HFFc6 (cell line): ENCODE measurements at regions not wholly inside any gene's neighbourhood (a gene's known extent, or its start where the extent isn't known, plus 50 kb on each side); places are given as distances from the start of the nearest gene placed in this dataset.

Experiments
- DNase-seq: peaks from one replicate; pipeline ENCODE4 v3.0.0-alpha.2; 2018
- H3K27ac Mint-ChIP-seq: 2 replicates; pipeline ENCODE4 v1.8.0; 2020; ENCODE audit warnings: mild to moderate bottlenecking, mixed read lengths
- H3K27me3 Mint-ChIP-seq: 2 replicates; pipeline ENCODE4 v1.8.0; 2021; ENCODE audit warnings: mild to moderate bottlenecking, moderate library complexity, mixed read lengths; ENCODE audit not compliant: insufficient read depth
- H3K36me3 Mint-ChIP-seq: 2 replicates; pipeline ENCODE4 v1.8.0; 2021; ENCODE audit warnings: low read depth, mixed read lengths
- H3K4me1 Mint-ChIP-seq: 2 replicates; pipeline ENCODE4 v1.8.0; 2020; ENCODE audit warnings: low read depth, mixed read lengths
- H3K4me3 Mint-ChIP-seq: 2 replicates; pipeline ENCODE4 v1.8.0; 2020; ENCODE audit warnings: mild to moderate bottlenecking, moderate library complexity, mixed read lengths
- H3K9me3 Mint-ChIP-seq: 2 replicates; pipeline ENCODE4 v1.8.0; 2020; ENCODE audit warnings: mild to moderate bottlenecking, mixed read lengths
- TF ChIP-seq, protein P1 (sequence below): fragments of 200-600 bp; sonication (generic); IDR thresholded peaks from 2 replicates; pipeline ENCODE4 v1.5.0; 2021; ENCODE audit warnings: antibody characterized with exemption, mild to moderate bottlenecking

DNA sequence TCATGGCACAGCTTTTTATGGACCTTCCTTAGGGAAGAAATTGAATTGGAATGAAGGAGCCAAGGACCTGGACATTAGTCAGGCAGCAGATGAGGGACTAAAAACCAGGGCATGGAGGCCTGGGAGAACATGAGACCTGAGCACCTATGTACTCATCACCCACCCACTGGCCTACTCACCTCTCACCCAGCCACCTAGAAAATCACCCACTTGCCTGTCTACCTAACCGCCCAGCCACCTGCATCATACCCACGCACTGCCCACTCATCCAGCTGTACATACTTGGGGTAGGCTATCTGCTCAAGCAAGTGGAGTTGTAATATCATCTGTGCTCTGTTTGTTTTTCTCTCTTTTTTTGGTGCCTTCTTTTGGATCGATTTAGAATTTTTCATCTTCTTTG lies 65.3 kb upstream of the SLCO2A1 start:
- Mint-ChIP-seq H3K27ac (peak overlapping the region; percentile 71), H3K27me3 (peaks cover 2% of the 10 kb centered on the region; the same call in 1 of the 2 replicates), H3K36me3 (peaks cover 11% of the 10 kb centered on the region; the same call in 1 of the 2 replicates), H3K4me3 (peak overlapping the region; percentile 24), H3K4me1 (peaks cover 40% of the 10 kb centered on the region), H3K9me3 (peaks cover 18% of the 10 kb centered on the region)
- no peak for DNase-seq
- TF ChIP-seq, protein P1, sequence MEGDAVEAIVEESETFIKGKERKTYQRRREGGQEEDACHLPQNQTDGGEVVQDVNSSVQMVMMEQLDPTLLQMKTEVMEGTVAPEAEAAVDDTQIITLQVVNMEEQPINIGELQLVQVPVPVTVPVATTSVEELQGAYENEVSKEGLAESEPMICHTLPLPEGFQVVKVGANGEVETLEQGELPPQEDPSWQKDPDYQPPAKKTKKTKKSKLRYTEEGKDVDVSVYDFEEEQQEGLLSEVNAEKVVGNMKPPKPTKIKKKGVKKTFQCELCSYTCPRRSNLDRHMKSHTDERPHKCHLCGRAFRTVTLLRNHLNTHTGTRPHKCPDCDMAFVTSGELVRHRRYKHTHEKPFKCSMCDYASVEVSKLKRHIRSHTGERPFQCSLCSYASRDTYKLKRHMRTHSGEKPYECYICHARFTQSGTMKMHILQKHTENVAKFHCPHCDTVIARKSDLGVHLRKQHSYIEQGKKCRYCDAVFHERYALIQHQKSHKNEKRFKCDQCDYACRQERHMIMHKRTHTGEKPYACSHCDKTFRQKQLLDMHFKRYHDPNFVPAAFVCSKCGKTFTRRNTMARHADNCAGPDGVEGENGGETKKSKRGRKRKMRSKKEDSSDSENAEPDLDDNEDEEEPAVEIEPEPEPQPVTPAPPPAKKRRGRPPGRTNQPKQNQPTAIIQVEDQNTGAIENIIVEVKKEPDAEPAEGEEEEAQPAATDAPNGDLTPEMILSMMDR, result no peak

DNA sequence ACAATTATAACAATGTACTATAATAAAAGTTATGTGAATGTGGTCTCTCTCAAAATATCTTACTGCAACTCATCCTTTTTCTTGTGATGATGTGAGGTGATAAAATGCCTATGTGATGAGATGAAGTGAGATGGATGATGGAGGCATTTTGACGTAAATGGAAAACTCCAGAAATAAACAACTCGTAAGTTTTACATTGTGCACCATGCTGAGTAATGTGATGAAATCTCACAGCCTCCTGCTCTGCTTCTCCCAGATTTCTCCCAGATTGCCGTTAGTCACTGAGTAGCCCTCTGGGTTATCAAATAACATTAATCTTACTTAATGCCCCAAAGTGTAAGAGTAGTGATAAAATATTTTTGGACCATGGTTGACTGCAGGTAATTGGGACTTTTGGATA lies 64.8 kb upstream of the SLCO2A1 start:
- Mint-ChIP-seq H3K9me3 (peaks cover 16% of the 10 kb centered on the region; the same call in 1 of the 2 replicates), H3K4me1 (peaks cover 42% of the 10 kb centered on the region), H3K36me3 (peaks cover 11% of the 10 kb centered on the region; the same call in 1 of the 2 replicates), H3K27ac (peak overlapping the region; percentile 76), H3K4me3 (peak overlapping the region; percentile 24; the same call in 1 of the 2 replicates), H3K27me3 (peaks cover 2% of the 10 kb centered on the region; the same call in 1 of the 2 replicates)
- peak; percentile 91 for DNase-seq
- TF ChIP-seq, protein P1, result no peak

DNA sequence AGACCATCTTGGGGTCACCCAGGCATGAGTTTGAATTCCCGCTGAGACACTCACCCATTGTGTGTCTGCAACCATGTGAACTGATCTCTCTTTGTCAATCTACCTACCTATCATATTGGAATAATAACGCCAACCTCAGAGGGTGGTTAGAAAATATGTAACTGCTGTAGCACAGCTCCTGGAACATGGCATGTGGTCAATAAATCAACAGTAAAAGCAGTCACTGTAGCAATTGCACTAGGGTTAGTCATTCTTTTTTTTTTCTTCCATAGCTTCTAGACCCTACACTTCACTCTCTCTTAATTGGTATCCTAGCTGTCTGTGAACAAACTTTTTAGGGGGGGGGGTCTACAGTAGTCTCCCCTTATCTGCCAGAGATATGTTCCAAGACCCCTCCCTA lies 64.2 kb upstream of the SLCO2A1 start:
- H3K36me3 Mint-ChIP-seq, result peaks cover 11% of the 10 kb centered on the region; the same call in 1 of the 2 replicates
- H3K27me3 Mint-ChIP-seq, result peaks cover 2% of the 10 kb centered on the region; the same call in 1 of the 2 replicates
- peaks cover 42% of the 10 kb centered on the region for H3K4me1 Mint-ChIP-seq
- H3K27ac Mint-ChIP-seq, result peak overlapping the region; percentile 76
- H3K9me3 Mint-ChIP-seq, result peaks cover 13% of the 10 kb centered on the region; the same call in 1 of the 2 replicates
- peak; percentile 73 for DNase-seq
- peak overlapping the region; percentile 8; the same call in 1 of the 2 replicates for H3K4me3 Mint-ChIP-seq
- TF ChIP-seq, protein P1, result no peak

DNA sequence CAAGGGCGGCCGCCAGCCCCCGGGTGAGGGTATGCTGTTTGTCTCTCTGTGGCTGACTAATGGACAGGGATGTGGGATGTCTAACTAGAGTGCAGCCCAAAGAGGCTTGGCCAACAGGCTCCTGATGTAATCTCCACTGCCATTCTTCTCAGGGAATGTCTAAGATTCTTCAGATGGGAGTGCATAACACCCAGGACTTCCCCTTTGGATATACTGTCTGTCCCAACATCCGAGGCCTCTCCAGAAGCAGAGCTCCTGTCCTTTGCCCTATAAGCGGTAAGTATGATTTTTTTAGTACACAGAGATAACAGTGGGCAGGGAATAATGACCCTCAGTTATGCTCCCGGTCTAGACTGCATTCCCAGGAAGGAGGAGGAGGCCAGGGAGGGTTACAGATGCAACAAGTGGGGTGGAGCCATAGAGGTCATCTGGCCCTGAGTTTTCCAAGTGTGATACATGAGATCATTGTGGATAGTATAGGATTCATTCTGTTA lies 62.5 kb upstream of the SLCO2A1 start:
- TF ChIP-seq, protein P1, result no peak
- peak overlapping the region; percentile 21; the same call in 1 of the 2 replicates for H3K4me3 Mint-ChIP-seq
- no peaks in the 10 kb centered on the region; the same call in 1 of the 2 replicates for H3K9me3 Mint-ChIP-seq
- no peak for DNase-seq
- peak overlapping the region; percentile 72; the same call in 1 of the 2 replicates for H3K27ac Mint-ChIP-seq
- H3K4me1 Mint-ChIP-seq, result peaks cover 42% of the 10 kb centered on the region
- H3K27me3 Mint-ChIP-seq, result peaks cover 2% of the 10 kb centered on the region; the same call in 1 of the 2 replicates
- H3K36me3 Mint-ChIP-seq, result peaks cover 6% of the 10 kb centered on the region; the same call in 1 of the 2 replicates

DNA sequence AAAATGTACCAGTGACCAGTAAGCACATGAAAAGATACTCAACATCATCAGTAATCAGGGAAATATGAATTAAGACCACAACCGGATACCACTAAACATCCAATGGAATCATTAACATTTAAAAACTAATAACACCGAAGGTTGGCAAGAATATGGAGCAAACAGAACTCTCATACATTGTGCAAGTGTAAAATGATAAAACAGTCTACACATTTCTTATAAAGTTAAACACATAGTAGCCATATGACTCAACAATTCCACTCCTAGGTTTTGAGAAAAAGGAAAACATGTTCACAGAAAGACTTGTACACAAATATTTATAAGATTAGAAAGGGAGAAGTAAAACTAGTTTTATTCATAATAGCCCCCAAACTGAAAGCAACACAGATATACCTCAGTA lies 60.3 kb upstream of the SLCO2A1 start:
- TF ChIP-seq, protein P1, result no peak
- peaks cover 2% of the 10 kb centered on the region; the same call in 1 of the 2 replicates for H3K27me3 Mint-ChIP-seq
- H3K4me3 Mint-ChIP-seq, result no peak overlapping the region
- H3K9me3 Mint-ChIP-seq, result no peaks in the 10 kb centered on the region; the same call in 1 of the 2 replicates
- H3K36me3 Mint-ChIP-seq, result peaks cover 4% of the 10 kb centered on the region; the same call in 1 of the 2 replicates
- peaks cover 41% of the 10 kb centered on the region for H3K4me1 Mint-ChIP-seq
- no peak overlapping the region; the same call in 1 of the 2 replicates for H3K27ac Mint-ChIP-seq
- DNase-seq, result peak; percentile 37
